ENCODE measurements at regions not wholly inside any gene's neighbourhood (a gene's known extent, or its start where the extent isn't known, plus 50 kb on each side); places are given as distances from the start of the nearest gene placed in this dataset.
"Not testable (repeated sequence)": the region's sequence is repeated elsewhere in the genome, so short reads cannot be mapped to it uniquely, and the experiment has no call there.

GRCh38 chr20:53862136-53862397, 208.3 kb downstream of the BCAS1 start:
- intact Hi-C loops (cut with DNase I); DNase-seq (ENCODE audit: low spot score): not testable (repeated sequence)

- intact Hi-C loops (cut with DNase I): no loop called here
- no peak for DNase-seq (ENCODE audit: low spot score)
Measured at GRCh38 chr20:53859684-53860083, 210.7 kb downstream of the BCAS1 start.

GRCh38 chr20:53859009-53859408, 211.4 kb downstream of the BCAS1 start:
- DNase-seq (ENCODE audit: low spot score); intact Hi-C loops (cut with DNase I): not testable (repeated sequence)

GRCh38 chr20:53858516-53858915, 211.9 kb downstream of the BCAS1 start:
- DNase-seq (ENCODE audit: low spot score); intact Hi-C loops (cut with DNase I): not testable (repeated sequence)

GRCh38 chr20:53857723-53858236, 212.6 kb downstream of the BCAS1 start:
- DNase-seq (ENCODE audit: low spot score): no peak

GRCh38 chr20:53856300-53857295, 213.8 kb downstream of the BCAS1 start:
- no peak for DNase-seq (ENCODE audit: low spot score)
- intact Hi-C loops (cut with DNase I): no loop called here

More at GRCh38 chr20:53857723-53858236, 212.6 kb downstream of the BCAS1 start:
- intact Hi-C loops (cut with DNase I): no loop called here

GRCh38 chr20:53855733-53856132, 214.7 kb downstream of the BCAS1 start:
- intact Hi-C loops (cut with DNase I): no loop called here
- DNase-seq (ENCODE audit: low spot score): no peak

GRCh38 chr20:53854609-53854926, 215.8 kb downstream of the BCAS1 start:
- intact Hi-C loops (cut with DNase I); DNase-seq (ENCODE audit: low spot score): not testable (repeated sequence)

- intact Hi-C loops (cut with DNase I): no loop called here
- DNase-seq (ENCODE audit: low spot score): no peak
Measured at GRCh38 chr20:53853111-53853713, 217.2 kb downstream of the BCAS1 start.

- intact Hi-C loops (cut with DNase I): no loop called here
Measured at GRCh38 chr20:53852691-53853090, 217.7 kb downstream of the BCAS1 start.

GRCh38 chr20:53852014-53852413, 218.4 kb downstream of the BCAS1 start:
- intact Hi-C loops (cut with DNase I): no loop called here
- no peak for DNase-seq (ENCODE audit: low spot score)

More at GRCh38 chr20:53852691-53853090, 217.7 kb downstream of the BCAS1 start:
- DNase-seq (ENCODE audit: low spot score): no peak

GRCh38 chr20:53850319-53850718, 220.1 kb downstream of the BCAS1 start:
- intact Hi-C loops (cut with DNase I): no loop called here
- DNase-seq (ENCODE audit: low spot score): no peak

GRCh38 chr20:53849471-53850059, 220.8 kb downstream of the BCAS1 start:
- intact Hi-C loops (cut with DNase I): no loop called here

GRCh38 chr20:53848304-53848703, 222.1 kb downstream of the BCAS1 start:
- intact Hi-C loops (cut with DNase I): no loop called here
- DNase-seq (ENCODE audit: low spot score): no peak

More at GRCh38 chr20:53849471-53850059, 220.8 kb downstream of the BCAS1 start:
- no peak for DNase-seq (ENCODE audit: low spot score)

GRCh38 chr20:53847837-53848170, 222.6 kb downstream of the BCAS1 start:
- intact Hi-C loops (cut with DNase I): no loop called here
- DNase-seq (ENCODE audit: low spot score): no peak

GRCh38 chr20:53847139-53847836, 223.1 kb downstream of the BCAS1 start:
- intact Hi-C loops (cut with DNase I): no loop called here
- no peak for DNase-seq (ENCODE audit: low spot score)

- intact Hi-C loops (cut with DNase I): no loop called here
- DNase-seq (ENCODE audit: low spot score): no peak
Measured at GRCh38 chr20:53846640-53847039, 223.8 kb downstream of the BCAS1 start.

- intact Hi-C loops (cut with DNase I): no loop called here
- DNase-seq (ENCODE audit: low spot score): no peak
Measured at GRCh38 chr20:53845980-53846379, 224.4 kb downstream of the BCAS1 start.

GRCh38 chr20:53844259-53844658, 226.1 kb downstream of the BCAS1 start:
- no peak for DNase-seq (ENCODE audit: low spot score)
- intact Hi-C loops (cut with DNase I): no loop called here

GRCh38 chr20:53843645-53844044, 226.7 kb downstream of the BCAS1 start:
- intact Hi-C loops (cut with DNase I): no loop called here
- DNase-seq (ENCODE audit: low spot score): no peak

Data from cardiac septum (tissue), 1 donor.